CMK (cell line): ENCODE measurements at regions not wholly inside any gene's neighbourhood (a gene's known extent, or its start where the extent isn't known, plus 50 kb on each side); places are given as distances from the start of the nearest gene placed in this dataset.

ENCODE experiments used
- DNase-seq: peaks from one replicate; pipeline ENCODE4 v3.0.0-alpha.2; 2010; ENCODE audit warnings: low read depth

- DNase-seq = no peak
Measured at GRCh38 chr4:129346734-129347133, 250.8 kb downstream of the C4orf33 start.

- no peak for DNase-seq
Measured at GRCh38 chr4:129350834-129351721, 255.1 kb downstream of the C4orf33 start.

GRCh38 chr4:129352480-129352879 lies 256.5 kb downstream of the C4orf33 start:
- DNase-seq = no peak

GRCh38 chr4:129353490-129353889 lies 257.5 kb downstream of the C4orf33 start:
- DNase-seq = no peak

- DNase-seq = no peak
Measured at GRCh38 chr4:129355031-129355430, 259.1 kb downstream of the C4orf33 start.

- no peak for DNase-seq
Measured at GRCh38 chr4:129355516-129355915, 259.6 kb downstream of the C4orf33 start.

- DNase-seq = no peak
Measured at GRCh38 chr4:129358571-129358970, 262.6 kb downstream of the C4orf33 start.

- no peak for DNase-seq
Measured at GRCh38 chr4:129359461-129359860, 263.5 kb downstream of the C4orf33 start.

GRCh38 chr4:129362691-129363274 lies 266.8 kb downstream of the C4orf33 start:
- peak; percentile 29 for DNase-seq

GRCh38 chr4:129364747-129365452 lies 268.9 kb downstream of the C4orf33 start:
- DNase-seq = no peak

GRCh38 chr4:129369361-129370010 lies 273.5 kb downstream of the C4orf33 start:
- no peak for DNase-seq

- no peak for DNase-seq
Measured at GRCh38 chr4:129371065-129371464, 275.1 kb downstream of the C4orf33 start.

GRCh38 chr4:129371926-129372325 lies 276.0 kb downstream of the C4orf33 start:
- DNase-seq = no peak

GRCh38 chr4:129377131-129377845 lies 281.3 kb downstream of the C4orf33 start:
- no peak for DNase-seq

GRCh38 chr4:129378364-129378763 lies 282.4 kb downstream of the C4orf33 start:
- DNase-seq = no peak

GRCh38 chr4:129379429-129379828 lies 283.5 kb downstream of the C4orf33 start:
- DNase-seq = no peak

GRCh38 chr4:129384974-129385373 lies 289.0 kb downstream of the C4orf33 start:
- no peak for DNase-seq

GRCh38 chr4:129387666-129388065 lies 291.7 kb downstream of the C4orf33 start:
- no peak for DNase-seq

- no peak for DNase-seq
Measured at GRCh38 chr4:129393976-129394375, 298.0 kb downstream of the C4orf33 start.

- no peak for DNase-seq
Measured at GRCh38 chr4:129394635-129395034, 298.7 kb downstream of the C4orf33 start.

GRCh38 chr4:129403848-129404247 lies 307.9 kb downstream of the C4orf33 start:
- DNase-seq = no peak

GRCh38 chr4:129410115-129410514 lies 314.2 kb downstream of the C4orf33 start:
- DNase-seq = no peak
